K562 (cell line): ENCODE measurements at regions not wholly inside any gene's neighbourhood (a gene's known extent, or its start where the extent isn't known, plus 50 kb on each side); places are given as distances from the start of the nearest gene placed in this dataset.

Experiments
- ATAC-seq: fragments of 200-7000 bp; cut with Tn5 transposase; 3 replicates; pipeline ENCODE4 v1.9.1; 2020; ENCODE audit warnings: moderate library complexity
- BruUV-seq: library from RNA; stranded (reverse); fragments of 400-500 nt; replicated peaks from 2 replicates; lab custom pipeline; 2021; lab: Mats Ljungman, UMichigan
- CTCF ChIA-PET: fragments of 300-600 bp; formaldehyde crosslinking; extraction: SDS; loops from one replicate; lab custom pipeline; 2021; ENCODE audit warnings: low intra/inter-chr PET ratio; lab: Yijun Ruan, JAX
- POLR2A ChIA-PET: fragments of 300-600, 350-650 bp; sonication (Branson Sonifier 250); formaldehyde crosslinking; extraction: SDS; loops from one replicate; lab custom pipeline; 2021; ENCODE audit warnings: antibody characterized with exemption, inconsistent platforms; lab: Yijun Ruan, JAX
- DNase-seq, 4 experiments: peaks; one replicate each; pipeline versions ENCODE4 v3.0.0 to v3.0.0-alpha.2; 2011 to 2018; ENCODE audit warnings: low spot score in 3 of 4, mixed read lengths in 3 of 4; ENCODE audit errors: extremely low read depth in 1 of 4
- FAIRE-seq: peaks from 2 replicates; lab custom pipeline; 2011; peaks lifted over from hg19 to GRCh38; lab: Jason Lieb, UNC
- H2AFZ ChIP-seq: 2 replicates; pipeline ENCODE4 v1.6.0; 2011; ENCODE audit warnings: low read depth, low read length, control low read depth, inconsistent platforms
- H3K27ac ChIP-seq: fragments of 200-600 bp; 3 replicates; pipeline ENCODE4 v1.8.0; 2011; ENCODE audit warnings: low read depth, mild to moderate bottlenecking, control low read depth, inconsistent platforms, low read length, moderate library complexity, mixed read lengths; ENCODE audit errors: extremely low read depth
- H3K27me3 ChIP-seq, 2 experiments: fragments of 300-600 bp in 1 of 2; 2 replicates in 1 of 2; 3 replicates in 1 of 2; pipeline versions ENCODE4 v1.6.0 to v1.8.0; 2011; ENCODE audit warnings: inconsistent platforms in 2 of 2, low read length in 2 of 2, mild to moderate bottlenecking in 1 of 2, mixed read lengths in 1 of 2, moderate library complexity in 1 of 2; ENCODE audit not compliant: control insufficient read depth in 2 of 2, insufficient read depth in 2 of 2
- H3K36me3 ChIP-seq: fragments of 300-600 bp; 3 replicates; pipeline ENCODE4 v1.8.0; 2011; ENCODE audit warnings: mild to moderate bottlenecking, low read length, inconsistent platforms; ENCODE audit not compliant: control insufficient read depth, insufficient read depth
- H3K4me1 ChIP-seq, 2 experiments: fragments of 200-600 bp in 1 of 2; replicated peaks in 1 of 2; 2 replicates in 1 of 2; 3 replicates in 1 of 2; pipeline versions ENCODE4 v1.5.1 to v1.8.0; 2011; ENCODE audit warnings: inconsistent platforms in 2 of 2, low read length in 2 of 2, mild to moderate bottlenecking in 1 of 2, mixed read lengths in 1 of 2, moderate library complexity in 1 of 2; ENCODE audit not compliant: control insufficient read depth in 2 of 2, insufficient read depth in 2 of 2
- H3K4me2 ChIP-seq: 2 replicates; pipeline ENCODE4 v1.6.1; 2011; ENCODE audit warnings: low read length, control low read depth, inconsistent platforms, mixed read lengths; ENCODE audit not compliant: insufficient read depth
- H3K4me3 ChIP-seq: fragments of 200-600 bp; sonication (generic), shearing (Covaris generic); 2 replicates; pipeline ENCODE4 v1.5.1; 2016; ENCODE audit warnings: control low read depth, inconsistent platforms
- H3K79me2 ChIP-seq: fragments of 200-600 bp; 3 replicates; pipeline ENCODE4 v1.8.0; 2011; ENCODE audit warnings: low read length, inconsistent platforms; ENCODE audit not compliant: control insufficient read depth, insufficient read depth
- H3K9ac ChIP-seq, 2 experiments: 2 replicates each; pipeline versions ENCODE4 v1.6.0 to v1.6.1; 2011; ENCODE audit warnings: low read depth in 2 of 2, low read length in 2 of 2, control low read depth in 1 of 2, inconsistent platforms in 1 of 2, mild to moderate bottlenecking in 1 of 2, mixed read lengths in 1 of 2; ENCODE audit not compliant: insufficient read depth in 1 of 2
- H3K9me1 ChIP-seq: one replicate; pipeline ENCODE4 v1.6.0; 2011; ENCODE audit warnings: inconsistent platforms, mild to moderate bottlenecking, low read length, moderate library complexity; ENCODE audit not compliant: control insufficient read depth, insufficient read depth
- H3K9me3 ChIP-seq: replicated peaks from 2 replicates; pipeline ENCODE4 v1.5.1; 2011; ENCODE audit warnings: low read depth, low read length, inconsistent platforms; ENCODE audit not compliant: control insufficient read depth, insufficient read depth
- H4K20me1 ChIP-seq: replicated peaks from 2 replicates; pipeline ENCODE4 v1.6.1; 2011; ENCODE audit warnings: low read length, inconsistent platforms, mixed read lengths; ENCODE audit not compliant: control insufficient read depth, insufficient read depth
- CHD1 ChIP-seq: fragments of 200-600 bp; sonication (generic); IDR thresholded peaks from one replicate; pipeline ENCODE4 v1.6.1; 2012; ENCODE audit warnings: mild to moderate bottlenecking, moderate library complexity, low read length, inconsistent platforms
- EP400 ChIP-seq: fragments of 450-650 bp; IDR thresholded peaks from 2 replicates; pipeline ENCODE4 v1.6.1; 2017; ENCODE audit warnings: antibody characterized with exemption, mild to moderate bottlenecking, moderate library complexity
- FOS ChIP-seq: IDR thresholded peaks from 3 replicates; pipeline ENCODE4 v1.6.1; 2011; ENCODE audit not compliant: insufficient read length; ENCODE audit errors: extremely low read depth
- MTF1 ChIP-seq: fragments of 250-450 bp; sonication (Bioruptor Pico); IDR thresholded peaks from 2 replicates; pipeline ENCODE4 v1.9.0; 2021; ENCODE audit warnings: moderate library complexity, mild to moderate bottlenecking, inconsistent platforms, borderline replicate concordance
- ZNF75A ChIP-seq: fragments of 450-650 bp; formaldehyde crosslinking; IDR thresholded peaks from 2 replicates; pipeline ENCODE4 v1.4.0; 2020; ENCODE audit warnings: mild to moderate bottlenecking
- WGBS: fragments of 100-300 bp; shearing (Covaris generic); methylation state at CpG from one replicate; pipeline ENCODE4 v1.1.6; 2016; ENCODE audit warnings: low coverage, mixed read lengths; ENCODE audit not compliant: insufficient coverage; ENCODE audit errors: missing lambda C conversion rate; 5-methylcytosine and 5-hydroxymethylcytosine counted together
- in situ Hi-C: fragments of 300-500 bp; cut with MboI; formaldehyde crosslinking; loops from 4 replicates; pipeline ENCODE4 v1.15.0; 2018; ENCODE audit warnings: inconsistent platforms, mixed read lengths
- intact Hi-C: fragments of 100-400 bp; cut with micrococcal nuclease; formaldehyde crosslinking; loops from 2 replicates; pipeline ENCODE4 v1.14.2; 2022
- TF ChIP-seq, protein P1 (sequence below): fragments of 250-450 bp; sonication (Bioruptor Pico); IDR thresholded peaks from 2 replicates; pipeline ENCODE4 v1.8.0; 2021; ENCODE audit warnings: moderate library complexity, mild to moderate bottlenecking, inconsistent platforms
- TF ChIP-seq, protein P2 (sequence below): fragments of 450-650 bp; conservative IDR thresholded peaks from 2 replicates; pipeline ENCODE4 v1.6.1; 2016; ENCODE audit warnings: missing genetic modification characterization, low read depth, mild to moderate bottlenecking, control low read depth, missing compliant biosample characterization

DNA sequence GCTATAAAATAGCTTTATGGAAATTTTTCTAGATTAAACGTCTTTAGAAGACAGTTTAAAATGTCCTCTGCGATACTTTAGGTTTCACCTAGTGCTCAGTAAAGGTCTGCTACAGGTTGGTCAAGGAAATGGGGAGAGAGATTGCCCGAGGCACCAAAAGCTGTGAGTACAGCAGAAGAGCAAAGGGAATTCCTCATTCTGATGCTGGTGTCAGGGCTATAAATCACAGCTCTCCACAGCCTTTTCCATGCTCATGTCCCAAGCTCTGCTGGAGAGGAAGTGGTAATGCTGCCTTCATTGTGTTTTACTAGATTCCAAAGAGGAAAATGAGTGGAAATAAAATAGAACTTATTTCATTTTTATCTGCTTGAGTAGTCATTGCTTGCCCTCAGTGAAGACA lies 2060.4 kb downstream of the ARAP2 start (continued):
- TF ChIP-seq CHD1 (no peak), ZNF75A (no peak)

DNA sequence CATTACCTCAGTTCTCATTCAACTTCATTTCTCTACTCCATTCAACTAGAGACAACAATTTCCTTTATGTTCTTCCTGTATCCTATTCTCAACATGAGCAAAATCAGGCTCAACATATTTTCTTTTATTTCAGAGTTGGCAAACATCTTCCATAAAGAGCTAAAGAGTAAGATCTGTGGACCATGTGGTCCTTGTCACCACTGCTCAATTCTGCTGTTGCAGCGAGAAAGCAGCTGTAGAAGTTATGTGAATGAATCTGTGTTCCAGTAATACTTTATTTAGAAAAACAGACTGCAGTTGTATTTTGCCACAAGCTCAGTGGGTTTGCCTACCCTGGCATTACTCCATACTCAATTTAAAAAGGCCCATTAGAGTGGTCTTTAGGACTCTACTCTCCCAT lies 2057.3 kb downstream of the ARAP2 start:
- Histone ChIP-seq H3K79me2 (no peaks in the 10 kb centered on the region), H3K9me3 (no peaks in the 10 kb centered on the region; the same call in 1 of the 2 replicates), H3K9me1 (no peaks in the 10 kb centered on the region), H3K27ac (no peak overlapping the region), H3K4me2 (no peak overlapping the region), H3K4me1 (no peaks in the 10 kb centered on the region), H3K4me3 (no peak overlapping the region), H4K20me1 (no peaks in the 10 kb centered on the region), H3K27me3 (no peaks in the 10 kb centered on the region), H2AFZ (no peak overlapping the region), H3K36me3 (no peaks in the 10 kb centered on the region), H3K9ac (no peak overlapping the region)
- FAIRE-seq = no peak
- no peak for ATAC-seq
- ChIA-PET POLR2A (no interaction called here), CTCF (no interaction called here)
- no TSS peak for BruUV-seq
- DNase-seq = no peak
- in situ Hi-C loops = no loop called here
- 16% methylated on average over 1 of the region's 1 CpG for WGBS
- TF ChIP-seq, protein P1, sequence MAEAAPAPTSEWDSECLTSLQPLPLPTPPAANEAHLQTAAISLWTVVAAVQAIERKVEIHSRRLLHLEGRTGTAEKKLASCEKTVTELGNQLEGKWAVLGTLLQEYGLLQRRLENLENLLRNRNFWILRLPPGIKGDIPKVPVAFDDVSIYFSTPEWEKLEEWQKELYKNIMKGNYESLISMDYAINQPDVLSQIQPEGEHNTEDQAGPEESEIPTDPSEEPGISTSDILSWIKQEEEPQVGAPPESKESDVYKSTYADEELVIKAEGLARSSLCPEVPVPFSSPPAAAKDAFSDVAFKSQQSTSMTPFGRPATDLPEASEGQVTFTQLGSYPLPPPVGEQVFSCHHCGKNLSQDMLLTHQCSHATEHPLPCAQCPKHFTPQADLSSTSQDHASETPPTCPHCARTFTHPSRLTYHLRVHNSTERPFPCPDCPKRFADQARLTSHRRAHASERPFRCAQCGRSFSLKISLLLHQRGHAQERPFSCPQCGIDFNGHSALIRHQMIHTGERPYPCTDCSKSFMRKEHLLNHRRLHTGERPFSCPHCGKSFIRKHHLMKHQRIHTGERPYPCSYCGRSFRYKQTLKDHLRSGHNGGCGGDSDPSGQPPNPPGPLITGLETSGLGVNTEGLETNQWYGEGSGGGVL (CRISPR knock-in tag) = no peak
- TF ChIP-seq, protein P2, sequence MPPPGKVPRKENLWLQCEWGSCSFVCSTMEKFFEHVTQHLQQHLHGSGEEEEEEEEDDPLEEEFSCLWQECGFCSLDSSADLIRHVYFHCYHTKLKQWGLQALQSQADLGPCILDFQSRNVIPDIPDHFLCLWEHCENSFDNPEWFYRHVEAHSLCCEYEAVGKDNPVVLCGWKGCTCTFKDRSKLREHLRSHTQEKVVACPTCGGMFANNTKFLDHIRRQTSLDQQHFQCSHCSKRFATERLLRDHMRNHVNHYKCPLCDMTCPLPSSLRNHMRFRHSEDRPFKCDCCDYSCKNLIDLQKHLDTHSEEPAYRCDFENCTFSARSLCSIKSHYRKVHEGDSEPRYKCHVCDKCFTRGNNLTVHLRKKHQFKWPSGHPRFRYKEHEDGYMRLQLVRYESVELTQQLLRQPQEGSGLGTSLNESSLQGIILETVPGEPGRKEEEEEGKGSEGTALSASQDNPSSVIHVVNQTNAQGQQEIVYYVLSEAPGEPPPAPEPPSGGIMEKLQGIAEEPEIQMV (tag) = no peak
- TF ChIP-seq FOS (no peak), MTF1 (CRISPR knock-in tag) (no peak), EP400 (no peak)
- intact Hi-C loops = no loop called here
